ENCODE measurements at regions not wholly inside any gene's neighbourhood (a gene's known extent, or its start where the extent isn't known, plus 50 kb on each side); places are given as distances from the start of the nearest gene placed in this dataset.

GRCh38 chr11:16613262-16613511, 125.3 kb upstream of the C11orf58 start:
- H3T11ph ChIP-seq (ENCODE audit: low read length) = no peak overlapping the region
- H4K20me1 ChIP-seq (ENCODE audit: control insufficient read depth, insufficient read depth, insufficient read length) = peaks cover 3% of the 10 kb centered on the region
- no peak overlapping the region for H3K27ac Mint-ChIP-seq
- H3K18ac ChIP-seq (ENCODE audit: insufficient read length, low read depth, low read length) = no peak overlapping the region
- H3K4me1 ChIP-seq (ENCODE audit: insufficient read depth, low read length) = no peaks in the 10 kb centered on the region
- no peak overlapping the region for H3K56ac ChIP-seq (ENCODE audit: insufficient read length, low read depth, low read length)
- no peak overlapping the region for H4K91ac ChIP-seq (ENCODE audit: insufficient read length, low read depth, low read length)
- H2AFZ ChIP-seq (ENCODE audit: low read length) = no peak overlapping the region
- peaks cover 61% of the 10 kb centered on the region for H3K27me3 ChIP-seq (ENCODE audit: insufficient read depth, low read length)
- H3K4me3 Mint-ChIP-seq = peak overlapping the region; percentile 63 to 84
- no peak overlapping the region for H2BK120ac ChIP-seq (ENCODE audit: low read depth, low read length, poor library complexity, severe bottlenecking)
- H3K9me3 Mint-ChIP-seq = no peaks in the 10 kb centered on the region; a peak in 1 of 5 replicates
- no peaks in the 10 kb centered on the region for H3K79me1 ChIP-seq (ENCODE audit: insufficient read depth, low read depth, low read length, poor library complexity, severe bottlenecking)
- H2BK15ac ChIP-seq (ENCODE audit: low read depth, low read length) = no peak overlapping the region
- no peak overlapping the region for H2AK5ac ChIP-seq (ENCODE audit: insufficient read length, low read length)
- no peak overlapping the region for H3K14ac ChIP-seq (ENCODE audit: insufficient read depth, low read length)
- no peak for TF ChIP-seq CTCF (conservative IDR thresholded peaks at IDR 0.05)
- no peak overlapping the region for H4K8ac ChIP-seq (replicated peaks; ENCODE audit: insufficient read length, low read depth, low read length)
- no peaks in the 10 kb centered on the region for H3K36me3 Mint-ChIP-seq (ENCODE audit: insufficient read depth in 1 of 3, low read depth in 3 of 3)
- H3K27me3 Mint-ChIP-seq (ENCODE audit: low read depth) = peaks cover 23% of the 10 kb centered on the region
- no peaks in the 10 kb centered on the region for H3K79me2 ChIP-seq (ENCODE audit: insufficient read depth, low read length)
- WGBS (ENCODE audit: extremely low coverage, insufficient read length, low lambda C conversion rate) = no CpG with 5 or more reads among the region's 13 CpGs
- DNase-seq = peak; percentile 35
- no peak overlapping the region for H3K23ac ChIP-seq (ENCODE audit: insufficient read length, low read depth, low read length)
- no peak overlapping the region for H3K9ac ChIP-seq (ENCODE audit: extremely low read depth, insufficient read length, low read length)
- H2BK20ac ChIP-seq (ENCODE audit: low read depth, low read length, poor library complexity, severe bottlenecking) = no peak overlapping the region
- H3K27ac ChIP-seq (ENCODE audit: insufficient read length, low read depth, low read length) = no peak overlapping the region
- H3K4ac ChIP-seq (ENCODE audit: low read depth, low read length) = no peak overlapping the region
- peaks cover 21 to 37% of the 10 kb centered on the region in 2 experiments for H3K4me1 Mint-ChIP-seq
- H2BK5ac ChIP-seq (ENCODE audit: insufficient read length, low read length) = no peak overlapping the region
- H4K5ac ChIP-seq (ENCODE audit: insufficient read length, low read depth, low read length) = no peak overlapping the region
- H3K23me2 ChIP-seq (ENCODE audit: insufficient read length, low read depth, low read length, poor library complexity, severe bottlenecking) = peaks cover 17% of the 10 kb centered on the region
- no peak overlapping the region for H2BK12ac ChIP-seq (ENCODE audit: insufficient read length, low read depth, low read length)
- H3K4me2 ChIP-seq (ENCODE audit: insufficient read depth, insufficient read length, low read length) = peak overlapping the region; percentile 96
- no peaks in the 10 kb centered on the region for H3K9me3 ChIP-seq (ENCODE audit: control insufficient read depth, low read depth, low read length)

All from H9 (cell line).